Lung (tissue), 11 donors: ENCODE measurements at regions not wholly inside any gene's neighbourhood (a gene's known extent, or its start where the extent isn't known, plus 50 kb on each side); places are given as distances from the start of the nearest gene placed in this dataset.

Experiments
- ATAC-seq: fragments of 200-7000 bp; cut with Tn5 transposase; one replicate; pipeline ENCODE4 v1.9.1; 2020; ENCODE audit warnings: moderate number of reproducible peaks; ENCODE audit not compliant: insufficient read depth, low FRiP score
- DNase-seq, 3 donors: peaks; one replicate each; pipeline ENCODE4 v3.0.0-alpha.2; 2013 to 2017
- H3K27ac ChIP-seq, 2 donors: one replicate each; pipeline ENCODE4 v1.5.1; 2013; ENCODE audit warnings: mild to moderate bottlenecking in 2 of 2, moderate library complexity in 2 of 2, control low read depth in 1 of 2, inconsistent platforms in 1 of 2, low read depth in 1 of 2, low read length in 1 of 2
- H3K27me3 ChIP-seq, 3 donors: one replicate each; pipeline ENCODE4 v1.5.1; 2013; ENCODE audit warnings: low read length in 2 of 3; ENCODE audit not compliant: control insufficient read depth in 3 of 3, insufficient read depth in 3 of 3
- H3K36me3 ChIP-seq, 4 donors: one replicate each; pipeline ENCODE4 v1.5.1; 2013; ENCODE audit warnings: low read length in 4 of 4, mild to moderate bottlenecking in 1 of 4, moderate library complexity in 1 of 4; ENCODE audit not compliant: control insufficient read depth in 4 of 4, insufficient read depth in 4 of 4
- H3K4me1 ChIP-seq, 5 donors: one replicate each; pipeline ENCODE4 v1.5.1; 2013; ENCODE audit warnings: low read length in 5 of 5, mild to moderate bottlenecking in 2 of 5, moderate library complexity in 1 of 5; ENCODE audit not compliant: control insufficient read depth in 5 of 5, insufficient read depth in 5 of 5
- H3K4me3 ChIP-seq: one replicate; pipeline ENCODE4 v1.5.1; 2013; ENCODE audit warnings: mild to moderate bottlenecking, control low read depth, moderate library complexity
- H3K9ac ChIP-seq, 2 donors: one replicate each; pipeline ENCODE4 v1.5.1; 2013; ENCODE audit warnings: low read length in 2 of 2, control low read depth in 1 of 2; ENCODE audit not compliant: insufficient read depth in 1 of 2
- H3K9me3 ChIP-seq, 4 donors: one replicate each; pipeline ENCODE4 v1.5.1; 2013; ENCODE audit warnings: low read length in 3 of 4, mild to moderate bottlenecking in 1 of 4, moderate library complexity in 1 of 4; ENCODE audit not compliant: control insufficient read depth in 4 of 4, insufficient read depth in 3 of 4
- WGBS, 2 donors: extraction: QIAGEN DNeasy Blood & Tissue Kit; methylation state at CpG; one replicate each; pipeline ENCODE4 v1.1.7; 2013; 5-methylcytosine and 5-hydroxymethylcytosine counted together
- TF ChIP-seq, protein P1 (sequence below): IDR thresholded peaks from 2 replicates; pipeline ENCODE4 v1.5.1; 2012; ENCODE audit warnings: mild to moderate bottlenecking; ENCODE audit errors: control extremely low read depth, extremely low read depth
- donor health status: control.
- donor health status: control.
- donor health status: Bipolar disorder and iron deficiency.
- donor health status: healthy.
- donor health status: DM: yes; HTN: yes; CAD: no.

DNA sequence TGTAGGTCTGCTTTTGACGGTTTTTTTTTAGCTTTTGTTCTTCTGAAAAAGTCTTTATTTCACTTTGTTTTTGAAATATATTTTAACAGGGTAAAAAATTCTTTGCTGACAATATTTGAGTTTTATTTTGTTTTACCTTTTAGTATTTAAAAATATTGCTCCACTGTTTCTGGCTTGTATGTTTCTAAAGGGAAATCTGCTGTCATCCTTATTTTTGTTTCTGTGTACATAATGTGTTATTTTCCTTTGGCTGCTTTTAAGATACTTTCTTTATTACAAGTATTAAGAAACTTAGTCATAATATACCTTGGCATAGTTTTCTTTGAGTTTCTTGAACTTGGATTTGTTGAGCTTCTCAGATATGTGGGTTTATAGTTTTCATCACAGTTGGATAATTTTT lies 88.6 kb upstream of the SPACA1 start:
- Histone ChIP-seq H3K9ac (no peak overlapping the region), H3K4me1 (no peaks in the 10 kb centered on the region)
- ATAC-seq, result no peak

DNA sequence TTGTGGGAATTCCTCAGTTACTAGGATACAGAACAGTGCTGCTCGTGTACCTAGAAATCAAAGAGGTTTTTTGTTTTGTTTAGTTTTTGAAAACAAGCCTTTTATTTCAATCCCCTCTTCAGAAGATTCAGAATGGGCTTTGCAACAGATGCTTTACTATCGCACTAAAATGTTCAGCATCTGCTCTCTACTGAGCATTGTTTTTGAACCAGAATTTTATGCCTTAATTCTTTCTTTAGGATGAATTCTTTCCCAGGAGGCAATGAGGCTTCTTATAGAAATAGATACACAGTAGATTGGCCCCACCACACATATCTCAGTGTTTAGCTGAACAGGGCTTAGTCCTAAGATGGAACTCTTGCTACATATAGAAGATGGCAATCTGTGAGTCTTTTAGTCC lies 95.9 kb upstream of the SPACA1 start:
- H3K9me3 ChIP-seq, result no peaks in the 10 kb centered on the region
- TF ChIP-seq, protein P1, sequence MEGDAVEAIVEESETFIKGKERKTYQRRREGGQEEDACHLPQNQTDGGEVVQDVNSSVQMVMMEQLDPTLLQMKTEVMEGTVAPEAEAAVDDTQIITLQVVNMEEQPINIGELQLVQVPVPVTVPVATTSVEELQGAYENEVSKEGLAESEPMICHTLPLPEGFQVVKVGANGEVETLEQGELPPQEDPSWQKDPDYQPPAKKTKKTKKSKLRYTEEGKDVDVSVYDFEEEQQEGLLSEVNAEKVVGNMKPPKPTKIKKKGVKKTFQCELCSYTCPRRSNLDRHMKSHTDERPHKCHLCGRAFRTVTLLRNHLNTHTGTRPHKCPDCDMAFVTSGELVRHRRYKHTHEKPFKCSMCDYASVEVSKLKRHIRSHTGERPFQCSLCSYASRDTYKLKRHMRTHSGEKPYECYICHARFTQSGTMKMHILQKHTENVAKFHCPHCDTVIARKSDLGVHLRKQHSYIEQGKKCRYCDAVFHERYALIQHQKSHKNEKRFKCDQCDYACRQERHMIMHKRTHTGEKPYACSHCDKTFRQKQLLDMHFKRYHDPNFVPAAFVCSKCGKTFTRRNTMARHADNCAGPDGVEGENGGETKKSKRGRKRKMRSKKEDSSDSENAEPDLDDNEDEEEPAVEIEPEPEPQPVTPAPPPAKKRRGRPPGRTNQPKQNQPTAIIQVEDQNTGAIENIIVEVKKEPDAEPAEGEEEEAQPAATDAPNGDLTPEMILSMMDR, result no peak
- no peak overlapping the region for H3K27ac ChIP-seq
- H3K36me3 ChIP-seq, result no peaks in the 10 kb centered on the region
- 91% methylated on average over 2 of the region's 2 CpGs for WGBS, 2 donors
- H3K9ac ChIP-seq, result no peak overlapping the region
- H3K27me3 ChIP-seq, result no peaks in the 10 kb centered on the region
- no peak for ATAC-seq
- no peak overlapping the region for H3K4me3 ChIP-seq
- DNase-seq, result no peak
- no peaks in the 10 kb centered on the region for H3K4me1 ChIP-seq

More for the DNA sequence above, 88.6 kb upstream of the SPACA1 start:
- TF ChIP-seq, protein P1, result no peak
- Histone ChIP-seq H3K27ac (no peak overlapping the region), H3K36me3 (no peaks in the 10 kb centered on the region), H3K9me3 (no peaks in the 10 kb centered on the region), H3K4me3 (no peak overlapping the region), H3K27me3 (no peaks in the 10 kb centered on the region)
- 89 to 95% methylated on average over 1 of the region's 1 CpG for WGBS, 2 donors
- DNase-seq, result no peak

DNA sequence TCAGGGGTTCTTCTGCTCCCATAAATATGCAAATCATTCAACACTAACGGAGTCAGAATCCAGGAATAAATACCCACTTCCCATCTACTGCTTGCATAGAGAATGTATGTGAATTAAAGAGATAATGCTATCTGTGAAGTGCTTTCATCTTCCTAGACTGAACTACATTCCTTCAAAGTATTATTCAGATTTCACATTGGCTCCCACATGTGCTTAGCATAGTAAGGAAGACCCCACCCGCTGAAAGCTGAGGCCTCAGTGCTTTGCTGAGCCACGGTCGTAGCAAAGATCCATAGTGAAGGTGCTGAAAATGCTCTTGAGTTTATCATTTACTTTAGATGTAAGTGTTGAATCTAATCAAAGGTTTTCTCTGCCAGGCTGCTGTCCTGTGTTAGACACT lies 97.0 kb upstream of the SPACA1 start:
- H3K27me3 ChIP-seq, result no peaks in the 10 kb centered on the region
- H3K9me3 ChIP-seq, result no peaks in the 10 kb centered on the region
- no peak overlapping the region for H3K4me3 ChIP-seq
- H3K36me3 ChIP-seq, result no peaks in the 10 kb centered on the region
- H3K9ac ChIP-seq, result no peak overlapping the region
- H3K4me1 ChIP-seq, result peaks cover 0 to 4% (median 0%) of the 10 kb centered on the region in 5 donors
- DNase-seq (no peak), ATAC-seq (no peak)
- 87 to 89% methylated on average over 4 of the region's 4 CpGs for WGBS, 2 donors
- no peak overlapping the region for H3K27ac ChIP-seq
- TF ChIP-seq, protein P1, result no peak

DNA sequence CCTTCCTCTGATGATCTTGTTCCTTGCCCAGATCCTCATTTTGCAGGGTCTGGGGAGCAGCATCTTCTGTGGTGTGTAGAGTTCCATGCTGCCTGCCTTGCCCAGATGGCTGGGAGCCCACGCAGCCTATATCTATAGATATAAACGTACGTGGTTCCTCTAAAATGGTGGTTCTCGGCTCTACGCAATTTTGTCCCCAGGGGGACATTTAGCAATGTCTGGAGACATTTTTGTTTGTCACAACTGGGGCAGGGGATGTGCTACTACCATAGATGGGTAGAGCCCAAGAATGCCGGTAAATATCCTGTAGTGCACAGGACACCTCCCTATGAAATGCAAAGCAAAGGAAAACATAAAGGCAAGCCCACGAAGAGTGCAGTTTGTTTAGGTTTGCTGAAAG lies 98.4 kb upstream of the SPACA1 start:
- Histone ChIP-seq H3K9me3 (no peaks in the 10 kb centered on the region), H3K27me3 (no peaks in the 10 kb centered on the region), H3K4me1 (peaks cover 0 to 4% (median 3%) of the 10 kb centered on the region in 5 donors), H3K4me3 (no peak overlapping the region), H3K9ac (no peak overlapping the region), H3K36me3 (no peaks in the 10 kb centered on the region), H3K27ac (no peak overlapping the region)
- ATAC-seq (no peak), DNase-seq (no peak)
- WGBS, 2 donors, result 87 to 89% methylated on average over 7 of the region's 7 CpGs
- TF ChIP-seq, protein P1, result no peak
